Ovary (tissue), 3 donors: ENCODE measurements at regions not wholly inside any gene's neighbourhood (a gene's known extent, or its start where the extent isn't known, plus 50 kb on each side); places are given as distances from the start of the nearest gene placed in this dataset.

Experiments
- CTCF ChIP-seq, 3 donors: fragments of 450-650 bp in 2 of 3; fragments of 200-600 bp in 1 of 3; IDR thresholded peaks; one replicate each; pipeline versions ENCODE4 v1.5.1 to v1.8.0; 2016 to 2022; ENCODE audit warnings: antibody characterized with exemption in 3 of 3, mild to moderate bottlenecking in 1 of 3
- POLR2A ChIP-seq: fragments of 450-650 bp; IDR thresholded peaks from one replicate; pipeline ENCODE4 v1.6.1; 2017; ENCODE audit warnings: antibody characterized with exemption, mild to moderate bottlenecking, moderate library complexity
- donor health status: DM: no; HTN: no; CAD: no.

DNA sequence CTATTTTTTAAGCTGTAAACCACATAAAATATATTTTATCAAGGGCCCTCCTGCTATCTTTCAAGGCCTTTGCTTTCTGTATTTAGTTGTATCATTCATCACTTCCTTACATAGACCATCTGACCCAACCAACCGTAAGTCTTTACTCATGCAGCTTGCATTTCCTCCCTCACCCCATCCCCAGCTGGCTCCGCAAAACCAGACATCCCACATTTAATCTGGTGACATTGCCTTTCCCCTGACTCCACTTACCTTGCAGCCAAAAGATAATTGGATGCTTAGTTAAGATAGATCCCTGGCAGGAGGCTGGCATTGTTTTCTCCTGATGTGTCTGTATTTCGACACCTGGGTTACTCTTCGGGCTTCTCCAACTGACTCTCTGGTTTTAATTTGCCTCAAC is 183.7 kb upstream of the LDB2 start:
- TF ChIP-seq CTCF (IDR thresholded peaks at IDR 0.05): no peak
- no peak for TF ChIP-seq POLR2A
